GM21529 (cell line): ENCODE measurements at regions not wholly inside any gene's neighbourhood (a gene's known extent, or its start where the extent isn't known, plus 50 kb on each side); places are given as distances from the start of the nearest gene placed in this dataset.

Experiments used
- ATAC-seq: cut with Tn5 transposase; IDR thresholded peaks from one replicate; pipeline ENCODE4 v1.9.1; 2021; ENCODE audit not compliant: unreplicated experiment

DNA sequence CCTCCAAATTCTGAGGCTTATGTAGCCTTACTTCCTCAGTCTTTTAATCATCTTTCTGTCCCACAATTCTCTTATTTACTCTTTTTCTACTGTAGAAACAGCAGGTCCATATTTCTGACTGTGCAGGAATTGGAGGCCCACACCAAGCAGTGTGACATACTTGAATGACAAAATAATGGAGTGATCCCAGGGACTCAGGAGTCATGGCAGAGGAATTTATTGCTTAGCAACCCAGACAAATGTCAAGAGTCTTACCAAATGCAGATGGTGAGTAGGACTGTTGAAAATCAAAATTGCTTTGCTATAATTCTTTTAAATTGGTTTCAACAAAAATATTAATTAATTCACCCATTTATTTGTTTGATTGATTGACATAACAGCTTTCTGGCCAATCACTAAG lies 59.9 kb downstream of the HTR1B start:
- no peak for ATAC-seq

DNA sequence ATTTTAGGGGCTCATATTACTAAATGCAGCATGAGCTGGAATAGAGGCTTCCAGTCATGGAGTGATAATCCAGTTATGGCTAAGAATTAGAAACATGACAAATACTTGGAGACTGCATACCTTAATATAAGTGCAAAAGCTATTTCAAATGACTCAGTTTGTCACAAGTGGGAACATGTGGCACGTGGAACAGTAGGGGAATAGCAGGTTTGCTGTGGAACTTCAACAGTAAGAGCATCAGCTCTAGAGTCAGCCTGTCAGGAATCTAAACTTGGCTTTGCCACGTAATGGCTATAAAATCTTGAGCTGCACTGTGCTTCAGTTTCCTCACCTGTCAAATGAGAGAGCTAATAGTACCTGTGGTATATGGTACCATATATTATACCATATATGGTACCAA lies 62.1 kb downstream of the HTR1B start:
- no peak for ATAC-seq

DNA sequence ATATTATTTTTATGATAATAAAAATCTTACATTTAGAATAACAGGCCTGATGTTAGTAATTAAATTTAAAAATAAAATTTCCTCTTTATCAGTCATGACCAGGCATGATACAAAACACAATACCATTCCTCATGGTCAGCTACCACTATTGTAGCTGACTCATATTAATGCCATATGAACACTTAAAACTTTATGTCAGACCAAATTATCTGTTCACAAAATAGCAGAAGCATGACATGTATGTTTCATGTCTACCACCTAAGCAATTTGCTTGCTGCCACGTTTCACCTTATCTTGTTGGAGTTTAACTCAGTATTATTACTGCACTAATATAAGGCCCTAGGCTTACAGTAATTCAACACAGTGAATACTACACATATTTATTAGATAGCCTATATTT lies 65.7 kb downstream of the HTR1B start:
- no peak for ATAC-seq

DNA sequence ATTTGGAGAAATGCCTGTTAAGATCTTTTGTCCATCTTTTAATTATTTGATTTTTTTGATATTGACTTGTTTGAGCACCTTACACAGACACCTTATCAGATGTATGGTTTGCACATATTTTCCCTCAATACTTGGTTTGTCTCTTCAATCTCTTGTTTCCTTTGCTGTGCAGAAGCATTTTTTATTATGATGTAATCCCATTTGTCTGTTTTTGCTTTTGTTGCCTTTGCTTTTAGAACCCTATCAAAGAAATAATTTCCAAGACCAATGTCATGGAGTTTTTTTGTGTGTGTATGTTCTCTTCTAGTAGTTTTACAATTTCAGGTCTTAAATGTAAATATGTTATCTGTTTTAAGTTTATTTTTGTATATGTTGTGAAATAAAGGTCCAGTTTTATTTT lies 73.9 kb downstream of the HTR1B start:
- no peak for ATAC-seq

DNA sequence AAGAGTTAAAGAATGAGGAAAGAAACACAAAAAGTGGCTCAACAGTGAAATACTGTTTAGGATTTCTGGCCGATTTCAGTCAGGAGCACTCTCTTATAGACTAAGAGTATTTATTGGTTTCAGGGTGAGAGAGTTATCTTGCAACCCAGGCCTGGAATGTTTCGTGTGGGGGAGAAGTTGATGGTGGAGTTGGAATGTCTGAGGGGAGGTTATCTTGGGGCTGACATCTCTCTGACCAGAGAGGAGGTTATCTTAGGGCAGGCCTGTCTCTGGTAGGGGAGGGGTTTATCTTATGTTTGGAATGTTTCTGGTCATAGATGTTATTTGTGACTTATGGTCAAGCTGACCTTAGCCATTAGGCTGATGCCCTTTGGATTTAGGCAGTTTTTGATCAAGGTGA lies 80.3 kb downstream of the HTR1B start:
- ATAC-seq, result no peak

DNA sequence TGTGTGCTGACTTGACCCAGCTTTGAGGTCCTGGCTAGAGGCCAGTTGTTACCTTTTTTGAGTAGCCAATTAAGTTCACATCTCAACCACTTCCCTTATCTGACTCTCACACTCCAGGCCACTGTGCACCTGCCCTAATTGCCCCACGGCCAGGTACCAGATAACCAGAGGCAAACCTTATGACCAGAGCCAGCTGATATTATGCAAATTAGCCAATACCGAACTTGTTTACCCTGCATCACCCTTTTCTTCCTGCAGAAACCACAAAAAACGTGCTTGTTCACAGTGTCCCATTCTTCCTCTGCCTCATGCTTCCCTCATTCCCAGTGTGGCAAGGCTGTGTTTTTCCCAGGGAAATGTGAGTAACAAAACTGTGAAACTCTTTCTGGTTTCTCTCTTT lies 89.3 kb downstream of the HTR1B start:
- ATAC-seq, result no peak

DNA sequence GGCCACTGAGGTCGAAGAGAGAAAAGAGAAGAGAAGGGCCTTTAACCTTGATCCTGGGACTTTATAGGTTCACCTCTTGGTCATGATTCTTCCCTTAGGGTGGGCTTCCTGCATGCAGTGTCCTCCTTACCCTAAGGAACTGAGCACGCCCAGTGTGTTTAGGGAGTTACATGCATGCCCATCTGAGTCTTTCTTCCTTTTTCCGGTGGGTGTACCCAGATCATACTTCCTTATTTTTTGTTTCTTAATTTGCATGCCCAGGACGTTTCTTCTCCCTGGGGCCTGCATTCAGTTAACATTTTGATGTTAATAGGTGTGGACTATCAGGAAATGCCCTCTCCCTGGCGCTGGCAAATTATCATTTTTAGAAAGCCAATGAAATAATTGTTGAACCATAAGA lies 91.5 kb downstream of the HTR1B start:
- no peak for ATAC-seq

DNA sequence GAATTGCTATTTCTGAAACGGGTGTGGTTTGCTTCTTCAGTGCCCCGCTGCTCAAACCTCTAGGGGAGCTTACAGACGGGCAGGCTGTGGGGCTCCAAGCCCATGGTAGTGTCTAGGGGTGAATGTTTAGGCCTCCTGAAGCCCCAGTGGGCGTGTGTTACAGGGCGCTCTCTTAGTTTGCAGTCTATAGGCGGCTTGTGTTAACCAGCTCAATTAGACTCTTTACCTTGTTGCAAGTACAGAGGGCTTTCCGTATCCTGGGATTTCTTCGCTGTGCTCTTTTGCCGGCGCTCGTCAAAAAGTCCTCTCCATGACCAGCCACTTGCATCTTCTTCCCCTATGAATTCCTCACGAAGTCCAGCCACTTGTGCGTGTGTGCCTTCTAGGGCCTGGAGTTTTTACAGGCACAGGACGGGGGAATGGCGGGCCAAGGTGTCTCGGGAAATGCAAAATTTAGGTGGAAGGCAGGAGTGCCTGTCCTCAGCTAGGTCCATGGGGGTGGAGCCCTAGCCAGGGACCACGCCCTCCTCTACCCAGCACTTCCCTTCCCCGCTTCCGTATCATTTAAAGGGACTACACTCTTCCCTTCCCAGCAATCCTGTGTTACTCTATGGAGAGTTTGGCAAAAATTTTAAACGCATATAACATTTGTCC lies 94.5 kb downstream of the HTR1B start:
- ATAC-seq, result no peak

DNA sequence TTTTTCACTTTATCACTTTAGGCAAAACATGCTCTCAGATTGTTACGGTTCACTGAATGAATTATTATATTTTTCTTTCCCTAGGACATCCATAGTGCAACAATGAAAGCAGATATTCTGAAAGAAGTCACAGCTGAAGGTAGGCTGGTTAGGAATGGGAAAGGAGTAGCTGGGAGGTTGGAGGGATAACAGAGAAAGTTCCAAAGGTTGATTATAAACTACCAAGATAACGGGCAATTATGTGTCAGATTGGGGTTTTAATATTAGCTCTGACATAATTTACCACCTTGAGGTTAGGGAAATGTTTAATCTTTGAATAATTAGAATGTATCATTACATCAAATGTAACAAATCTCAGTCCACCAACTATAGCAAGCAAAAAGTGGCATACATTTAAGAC lies 96.5 kb downstream of the HTR1B start:
- no peak for ATAC-seq

DNA sequence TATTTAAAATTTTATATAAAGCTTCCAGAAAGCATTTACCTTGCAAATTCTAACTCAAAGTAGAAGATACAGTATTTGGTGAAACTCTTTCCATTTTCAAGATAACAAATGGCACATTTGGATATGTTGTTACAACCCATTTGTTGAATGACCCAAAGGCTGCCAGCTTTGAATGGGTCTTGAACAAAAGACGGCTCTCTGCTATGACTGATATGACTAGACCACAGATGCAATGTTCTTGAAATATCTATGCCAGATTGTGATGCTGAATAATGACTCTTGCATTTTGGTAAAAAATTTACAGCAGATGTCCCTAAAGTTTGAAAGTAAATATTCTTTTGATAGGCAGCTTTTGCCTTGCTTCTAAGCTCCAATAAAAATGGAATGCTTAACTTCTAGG lies 99.6 kb downstream of the HTR1B start:
- ATAC-seq, result no peak

DNA sequence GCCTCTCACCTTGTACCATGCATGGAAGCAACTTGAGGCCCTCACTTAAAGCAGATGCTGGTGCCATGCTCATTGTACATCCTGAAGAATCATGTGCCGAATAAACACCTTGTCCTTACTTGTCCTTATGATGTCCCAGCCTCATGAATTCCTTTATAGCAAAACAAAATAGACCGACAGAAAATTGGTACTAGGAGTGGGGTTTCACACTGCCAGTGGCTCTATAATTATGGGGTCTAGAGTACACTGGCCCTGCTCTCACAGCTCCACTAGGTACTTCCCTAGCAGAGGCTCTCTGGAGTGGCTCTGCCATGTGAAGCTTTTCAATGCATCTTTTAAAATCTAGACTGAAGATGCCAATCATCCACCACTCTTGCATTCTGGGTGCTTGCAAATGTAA lies 101.2 kb downstream of the HTR1B start:
- no peak for ATAC-seq

DNA sequence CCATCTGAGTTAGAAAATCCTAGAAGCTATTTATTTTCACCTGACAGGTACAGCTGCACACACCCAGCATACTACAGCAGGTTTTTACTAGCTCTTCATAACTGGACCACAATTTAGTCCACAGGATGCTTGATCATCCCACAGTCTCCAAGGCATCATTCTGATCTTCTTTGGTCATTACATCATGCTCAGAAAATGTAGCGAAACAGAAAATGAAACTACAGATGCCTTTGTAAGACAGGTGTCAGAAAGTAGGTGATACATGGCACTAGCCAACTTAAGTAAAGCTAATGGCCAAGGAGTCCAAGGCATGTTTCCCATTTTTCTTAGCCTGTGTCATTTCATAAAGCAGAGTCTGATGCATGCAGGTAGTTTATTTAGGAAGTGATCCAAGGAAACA lies 102.3 kb downstream of the HTR1B start:
- no peak for ATAC-seq

DNA sequence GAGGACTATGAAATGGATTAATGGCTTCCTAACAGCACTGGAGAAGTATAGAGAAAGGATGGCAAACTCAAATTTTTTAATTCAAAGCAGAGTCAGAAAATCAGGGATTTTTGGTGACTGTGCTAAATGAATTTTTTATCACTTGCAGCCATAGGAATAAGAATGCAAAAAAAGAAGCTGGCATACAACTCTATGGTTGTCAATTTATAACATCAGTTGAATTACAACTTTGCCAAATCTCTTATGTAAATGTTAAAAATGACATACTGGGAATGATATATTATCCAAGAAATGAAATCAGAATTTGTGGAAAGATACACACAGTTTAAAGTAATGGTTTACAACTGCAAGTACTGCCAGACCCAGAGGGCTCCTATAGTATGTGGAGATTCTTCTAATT lies 106.5 kb downstream of the HTR1B start:
- ATAC-seq, result no peak

DNA sequence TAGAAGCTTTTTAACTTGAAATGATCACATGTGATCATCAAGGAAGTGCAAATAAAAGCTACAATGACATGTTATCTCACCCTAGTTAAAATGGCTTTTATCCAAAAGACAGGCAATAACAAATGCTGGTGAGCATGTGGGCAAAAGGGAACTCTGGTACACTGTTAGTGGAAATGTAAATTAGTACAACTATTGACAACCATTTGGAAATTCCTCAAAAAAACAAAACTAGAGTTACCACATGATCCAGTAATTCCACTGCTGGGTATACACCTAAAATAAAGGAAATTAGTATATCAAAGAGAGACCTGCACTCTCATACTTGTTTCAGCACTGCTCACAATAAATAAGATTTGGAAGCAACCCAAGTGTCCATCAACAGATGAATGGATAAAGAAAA lies 108.7 kb downstream of the HTR1B start:
- ATAC-seq, result no peak

DNA sequence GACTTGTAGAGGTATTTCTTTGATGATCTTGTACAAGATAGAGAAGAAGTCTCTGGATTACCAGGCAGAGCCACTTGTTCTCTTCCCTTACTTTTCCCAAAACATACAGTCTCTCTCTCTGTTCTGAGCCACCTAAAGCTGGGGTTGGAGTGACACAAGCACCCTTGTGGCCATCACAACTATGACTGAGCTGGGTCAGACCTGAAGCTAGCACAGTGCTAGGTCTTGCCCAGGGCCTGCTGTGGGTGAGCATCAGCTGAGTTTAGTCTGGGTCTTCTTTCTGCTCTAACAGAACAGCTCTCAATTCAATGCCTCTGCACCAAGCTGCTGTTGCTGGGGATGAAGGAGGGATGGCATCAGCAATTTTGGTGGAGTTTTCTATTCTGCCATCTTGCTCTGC lies 110.2 kb downstream of the HTR1B start:
- no peak for ATAC-seq

DNA sequence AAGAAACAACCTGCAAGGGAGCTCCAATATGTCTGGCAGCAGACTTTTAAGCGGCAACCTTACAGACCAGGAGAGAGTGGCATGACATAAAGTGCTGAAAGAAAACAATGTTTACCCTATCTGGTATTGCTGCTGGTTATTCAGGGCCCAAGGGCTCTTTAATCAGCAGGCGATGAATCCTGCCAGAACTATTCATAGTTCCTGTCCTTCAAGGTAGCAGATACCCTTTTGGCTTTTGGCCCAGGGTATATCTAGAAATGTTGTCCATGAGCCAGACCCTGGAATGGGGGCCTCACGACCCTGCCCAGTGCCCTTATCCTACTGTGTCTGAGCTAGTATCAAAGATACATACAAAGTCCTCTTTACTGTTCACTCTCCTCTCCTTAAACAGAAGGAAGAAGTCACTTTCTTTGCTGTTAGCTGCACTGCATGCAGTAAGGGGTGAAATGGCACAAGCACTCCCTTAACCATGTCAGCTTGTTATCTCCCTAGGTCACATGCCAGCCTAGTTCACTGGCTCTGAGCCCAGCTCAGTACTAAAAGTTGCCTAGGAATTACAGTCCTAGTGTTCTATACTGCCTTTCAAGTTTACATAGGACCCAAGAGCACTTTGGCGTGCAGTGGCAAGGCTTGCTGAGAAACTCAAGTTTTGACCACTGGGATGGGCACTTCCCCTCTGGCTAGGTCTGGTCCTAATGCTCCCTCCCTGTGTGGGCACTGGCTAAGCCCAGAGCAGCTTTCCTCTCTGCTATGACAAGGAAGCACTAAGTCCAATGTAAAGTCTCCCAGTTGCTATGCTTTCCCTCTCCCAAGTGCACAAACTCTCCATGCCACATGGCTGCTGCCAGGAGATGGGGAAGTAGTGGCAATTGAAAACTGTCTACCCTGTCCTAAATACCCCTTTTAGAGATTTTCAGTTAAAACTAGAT lies 122.0 kb downstream of the HTR1B start:
- ATAC-seq, result no peak

DNA sequence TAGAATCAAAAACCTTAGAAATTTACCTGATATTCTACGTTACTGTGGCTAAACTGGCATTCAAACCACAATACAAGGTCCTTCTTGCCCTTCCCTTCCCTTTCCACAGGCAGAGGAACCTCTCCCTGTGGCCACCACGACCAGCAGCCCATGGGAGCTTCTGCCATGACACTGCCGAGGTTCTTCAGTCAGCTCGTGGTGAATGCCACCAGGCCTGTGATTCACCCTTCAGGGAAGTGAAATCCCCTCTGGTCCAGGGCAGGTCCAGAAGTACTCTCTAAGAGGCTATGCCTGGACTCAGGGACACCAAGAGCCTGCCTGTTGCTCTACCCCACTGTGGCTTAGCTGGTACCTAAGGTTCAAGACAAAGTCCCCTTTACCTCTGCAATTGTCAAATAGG lies 123.0 kb downstream of the HTR1B start:
- ATAC-seq, result no peak

DNA sequence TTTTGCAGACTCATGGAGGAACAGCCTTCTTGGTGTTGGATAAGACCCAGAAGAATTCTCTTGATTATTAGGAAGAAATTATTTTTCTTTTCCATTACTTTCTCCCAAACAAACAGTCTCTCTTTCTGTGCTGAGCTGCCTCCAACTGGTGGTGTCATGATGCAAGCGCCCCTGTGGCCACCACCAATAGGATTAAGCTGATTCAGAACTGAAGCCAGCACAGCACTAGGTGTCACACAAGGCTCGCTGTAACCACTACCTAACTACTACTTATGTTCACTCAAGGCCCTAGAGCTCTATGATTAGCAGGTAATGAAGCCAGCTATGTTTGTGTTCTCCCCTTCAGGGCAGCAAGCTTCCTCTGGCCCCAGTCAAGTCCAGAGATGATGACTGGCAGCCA lies 123.4 kb downstream of the HTR1B start:
- ATAC-seq, result no peak

DNA sequence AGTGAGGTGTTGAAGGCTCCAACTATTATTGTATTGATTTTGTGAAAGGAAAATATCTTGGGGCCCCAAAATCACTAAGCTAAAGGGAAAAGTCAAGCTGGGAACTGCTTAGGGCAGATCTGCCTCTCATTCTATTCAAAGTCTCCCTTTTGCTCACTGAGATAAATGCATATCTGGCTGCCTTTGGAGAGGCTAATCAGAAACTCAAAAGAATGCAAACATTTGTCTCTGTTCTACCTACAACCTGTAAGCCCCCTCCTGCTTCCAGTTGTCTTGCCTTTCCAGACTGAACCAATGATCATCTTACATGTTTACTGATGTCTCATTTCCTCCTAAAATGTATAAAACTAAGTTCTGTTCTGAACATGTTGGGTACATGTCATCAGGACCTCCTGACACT lies 125.9 kb downstream of the HTR1B start:
- ATAC-seq, result no peak

DNA sequence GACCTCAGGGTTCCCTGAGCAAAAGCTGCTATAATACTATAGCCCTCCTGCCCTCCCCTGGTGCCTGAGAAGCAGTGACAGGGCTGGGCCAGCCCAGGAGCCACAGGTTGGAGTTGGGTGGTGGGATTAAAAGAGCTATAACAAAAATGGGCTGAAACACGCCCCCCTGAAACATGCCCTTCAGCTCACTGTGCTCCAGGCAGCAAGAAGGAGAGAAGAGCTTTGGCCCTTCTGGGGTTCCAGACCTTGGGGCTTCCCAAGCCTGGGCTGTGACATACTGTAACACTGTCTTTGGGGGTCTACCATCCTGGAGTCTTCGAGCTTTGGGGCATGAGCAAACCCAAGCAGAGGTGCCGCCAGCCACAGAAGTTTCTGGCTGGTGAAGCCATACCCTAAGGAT lies 129.2 kb downstream of the HTR1B start:
- ATAC-seq, result no peak

DNA sequence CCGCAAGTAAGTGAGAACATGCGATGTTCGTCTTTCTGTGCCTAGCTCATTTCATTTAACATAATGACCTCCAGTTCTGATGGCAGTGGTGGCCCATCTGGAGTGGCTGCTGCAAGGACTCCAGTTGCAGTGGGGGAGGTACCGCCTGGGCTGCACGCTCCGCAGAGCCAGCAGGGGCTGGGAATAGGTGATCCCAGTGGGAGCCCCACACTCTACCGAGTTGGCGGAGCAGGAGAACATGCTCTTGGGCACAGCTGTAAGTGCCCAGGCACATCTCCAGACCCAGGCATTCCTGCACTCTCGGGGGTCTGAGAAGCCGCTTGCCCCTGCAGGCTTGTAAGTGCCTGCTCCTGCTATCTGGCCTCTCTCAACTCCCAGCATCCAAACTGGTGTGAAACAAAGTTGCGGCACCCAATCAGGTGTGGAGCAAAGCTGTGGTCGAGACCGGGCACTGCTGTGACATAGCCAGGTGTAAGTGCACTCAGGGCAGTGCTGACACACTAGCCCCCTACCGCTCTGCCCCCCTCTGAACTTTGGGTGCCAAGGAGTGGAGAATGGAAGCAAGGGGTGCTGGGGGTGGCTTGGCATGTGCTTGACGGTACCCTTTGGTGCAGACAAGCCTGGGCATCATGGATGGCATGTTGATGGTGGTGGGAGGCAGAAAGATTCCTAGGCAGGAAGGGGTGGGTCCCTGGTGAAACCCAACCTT lies 130.2 kb downstream of the HTR1B start:
- ATAC-seq, result no peak

DNA sequence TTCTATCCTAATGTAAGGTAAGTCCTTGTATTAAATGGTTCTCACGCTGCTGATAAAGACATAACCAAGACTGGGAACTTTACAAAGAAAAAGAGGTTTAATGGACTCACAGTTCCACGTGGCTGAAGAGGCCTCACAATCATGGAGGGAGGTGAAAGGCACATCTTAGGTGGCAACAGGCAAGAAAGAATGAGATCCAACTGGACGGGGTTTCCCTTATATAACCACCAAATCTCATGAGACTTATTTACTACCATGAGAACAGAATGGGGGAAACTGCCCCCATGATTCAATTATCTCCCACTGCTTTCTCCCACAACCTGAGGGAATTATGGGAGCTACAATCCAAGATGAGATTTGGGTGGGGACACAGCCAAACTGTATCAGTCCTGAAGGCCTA lies 136.6 kb downstream of the HTR1B start:
- no peak for ATAC-seq
